Heart right ventricle (tissue), 16 donors: ENCODE measurements at regions not wholly inside any gene's neighbourhood (a gene's known extent, or its start where the extent isn't known, plus 50 kb on each side); places are given as distances from the start of the nearest gene placed in this dataset.
A peak's percentile ranks its signal among the peaks of the same experiment; 100 is the strongest.

Experiments
- ATAC-seq, 8 donors: fragments of 200-7000 bp; cut with Tn5 transposase; one replicate each; pipeline ENCODE4 v1.9.1; 2020; ENCODE audit warnings: mild to moderate bottlenecking in 8 of 8, moderate library complexity in 8 of 8, moderate number of reproducible peaks in 1 of 8
- DNase-seq, 2 donors: peaks; one replicate each; pipeline ENCODE4 v3.0.0-alpha.2; 2020
- H3K27ac ChIP-seq, 10 donors: fragments of 200-600 bp; sonication (generic) in 2 of 10; one replicate each; pipeline versions ENCODE4 v1.5.0 to v1.8.0; 2020 to 2022; ENCODE audit warnings: mild to moderate bottlenecking in 3 of 10
- H3K27me3 ChIP-seq, 7 donors: fragments of 200-600 bp; one replicate each; pipeline ENCODE4 v1.8.0; 2021 to 2022; ENCODE audit warnings: mild to moderate bottlenecking in 2 of 7
- H3K36me3 ChIP-seq, 9 donors: fragments of 200-600 bp; sonication (generic) in 1 of 9; one replicate each; pipeline versions ENCODE4 v1.5.0 to v1.8.0; 2020 to 2022; ENCODE audit warnings: mild to moderate bottlenecking in 2 of 9
- H3K4me1 ChIP-seq, 9 donors: fragments of 200-600 bp; sonication (generic) in 1 of 9; one replicate each; pipeline versions ENCODE4 v1.5.0 to v1.8.0; 2020 to 2022; ENCODE audit warnings: mild to moderate bottlenecking in 4 of 9
- H3K4me3 ChIP-seq, 10 donors: fragments of 200-600 bp; sonication (generic) in 2 of 10; one replicate each; pipeline versions ENCODE4 v1.5.0 to v1.8.0; 2020 to 2022; ENCODE audit warnings: mild to moderate bottlenecking in 7 of 10, moderate library complexity in 2 of 10
- H3K9me3 ChIP-seq, 11 donors: fragments of 200-600 bp in 10 of 11; sonication (generic) in 2 of 11; one replicate each; pipeline versions ENCODE4 v1.5.0 to v1.8.0; 2013 to 2022; ENCODE audit warnings: mild to moderate bottlenecking in 2 of 11, control low read depth in 1 of 11, moderate library complexity in 1 of 11
- WGBS, 2 donors: extraction: QIAGEN DNeasy Blood & Tissue Kit; methylation state at CpG; one replicate each; pipeline ENCODE4 v1.1.7; 2013; ENCODE audit warnings: inconsistent platforms in 1 of 2; 5-methylcytosine and 5-hydroxymethylcytosine counted together
- intact Hi-C, 10 donors: fragments of 100-400 bp; cut with DNase I; formaldehyde crosslinking; loops; one replicate each; pipeline versions ENCODE4 v1.11.1 to v1.14.2; 2022
- TF ChIP-seq, protein P1 (sequence below), 9 donors: fragments of 200-600 bp; sonication (generic) in 2 of 9; IDR thresholded peaks; one replicate each; pipeline versions ENCODE4 v1.5.0 to v1.8.0; 2021 to 2022; ENCODE audit warnings: antibody characterized with exemption in 9 of 9, mild to moderate bottlenecking in 5 of 9, moderate library complexity in 1 of 9
- donor health status: Arrhythmogenic right ventricular cardiomyopathy.
- donor health status: ischemic (EF 13 %, LVEDD 7.1; RV severe dilation, severe dysfunction).
- donor health status: healthy with polysubstance abuse.
- donor health status: DM: no; HTN: yes; CAD: no.
- donor health status: DM: no; HTN: no; CAD: no.
- donor health status: ischemic (EF 25% LVEDD 6.9; RV normal size, moderate dysfunction).
- donor health status: ischemic (EF 25% LVEDD 5.7; RV mildly dilated, moderate dysfunction).
- donor health status: healthy.
- donor health status: DM: yes; HTN: yes; CAD: no.
- donor health status: Ischemic cardiomyopathy.
- donor health status: ischemic (EF 35%, LVEDD 5.7; RV mildly dilated, moderate dysfunction).
- donor health status: nonischemic (EF 11% LVEDD 7.7; RV severe dilation, severe dysfunction).
- donor health status: DM: yes; HTN: yes; CAD: no.
- donor health status: PGD.
- donor health status: ischemic (EF 29% LVEDD 5.4; RV normal size, mild dysfunction).
- donor health status: nonischemic (EF 23%, LVEDD 6.1; RV moderate dilation, normal function).

DNA sequence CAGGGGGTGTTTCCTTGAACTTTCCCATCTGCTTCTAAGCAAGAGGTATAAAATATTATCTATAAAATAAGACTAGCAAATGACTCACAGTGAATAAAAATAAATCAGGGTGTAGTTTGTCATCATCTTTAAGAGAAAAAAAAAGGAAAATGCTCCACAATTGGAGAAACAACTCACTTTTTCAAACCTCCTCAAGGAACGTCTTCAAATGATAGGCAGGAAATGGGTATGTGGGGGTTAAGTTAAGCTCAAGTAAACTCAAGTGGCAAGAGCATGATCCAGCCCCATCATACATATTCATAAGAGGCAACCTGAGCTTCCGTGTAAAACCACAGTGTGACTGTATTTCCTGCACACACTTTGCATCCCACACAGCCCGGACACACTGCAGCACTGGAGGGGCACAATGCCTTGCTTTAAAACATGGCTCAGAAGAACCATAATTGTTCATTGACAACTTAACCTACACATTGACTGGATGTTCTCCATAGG, 58.5 kb upstream of the CEP85L start:
- peak in 4 of 8 donors; percentile 8 to 37 (median 24) for ATAC-seq
- Histone ChIP-seq H3K36me3 (no peaks in the 10 kb centered on the region), H3K4me1 (peaks cover 7 to 48% (median 30%) of the 10 kb centered on the region in 9 donors), H3K9me3 (no peaks in the 10 kb centered on the region), H3K4me3 (peak overlapping the region in 6 of 10 donors; percentile 41 to 51 (median 44)), H3K27ac (peak overlapping the region in 4 of 10 donors; percentile 39 to 83 (median 50)), H3K27me3 (no peaks in the 10 kb centered on the region)
- DNase-seq: no peak
- TF ChIP-seq, protein P1, sequence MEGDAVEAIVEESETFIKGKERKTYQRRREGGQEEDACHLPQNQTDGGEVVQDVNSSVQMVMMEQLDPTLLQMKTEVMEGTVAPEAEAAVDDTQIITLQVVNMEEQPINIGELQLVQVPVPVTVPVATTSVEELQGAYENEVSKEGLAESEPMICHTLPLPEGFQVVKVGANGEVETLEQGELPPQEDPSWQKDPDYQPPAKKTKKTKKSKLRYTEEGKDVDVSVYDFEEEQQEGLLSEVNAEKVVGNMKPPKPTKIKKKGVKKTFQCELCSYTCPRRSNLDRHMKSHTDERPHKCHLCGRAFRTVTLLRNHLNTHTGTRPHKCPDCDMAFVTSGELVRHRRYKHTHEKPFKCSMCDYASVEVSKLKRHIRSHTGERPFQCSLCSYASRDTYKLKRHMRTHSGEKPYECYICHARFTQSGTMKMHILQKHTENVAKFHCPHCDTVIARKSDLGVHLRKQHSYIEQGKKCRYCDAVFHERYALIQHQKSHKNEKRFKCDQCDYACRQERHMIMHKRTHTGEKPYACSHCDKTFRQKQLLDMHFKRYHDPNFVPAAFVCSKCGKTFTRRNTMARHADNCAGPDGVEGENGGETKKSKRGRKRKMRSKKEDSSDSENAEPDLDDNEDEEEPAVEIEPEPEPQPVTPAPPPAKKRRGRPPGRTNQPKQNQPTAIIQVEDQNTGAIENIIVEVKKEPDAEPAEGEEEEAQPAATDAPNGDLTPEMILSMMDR (IDR thresholded peaks at IDR 0.05): no peak
- WGBS, 2 donors: 25 to 29% methylated on average over 3 of the region's 3 CpGs
- intact Hi-C loops: loop anchor here in 8 of 10 donors (5.0 to 10.0 kb wide), 3 partner anchors 43 to 58 kb away; partner anchors contain the start of gene CEP85L (in 8 of the 8)

DNA sequence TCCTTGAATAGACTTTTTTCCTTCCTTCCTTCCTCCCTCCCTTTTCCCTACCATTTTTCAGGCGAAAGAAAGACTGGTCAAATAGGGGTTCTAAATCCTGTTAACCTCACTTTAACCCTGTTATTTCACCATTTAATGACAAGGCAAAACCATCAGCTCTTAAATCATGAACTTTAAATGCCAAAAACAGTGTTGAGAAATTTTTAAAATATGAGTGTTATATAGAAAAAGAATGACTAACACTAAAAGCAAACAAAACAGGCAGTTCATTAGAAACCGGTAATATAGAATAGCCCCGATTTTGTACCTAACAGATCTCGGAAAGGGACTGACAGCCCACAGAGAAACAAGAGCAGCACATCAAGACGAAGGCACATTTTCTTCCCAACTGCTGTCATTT, 57.4 kb upstream of the CEP85L start:
- intact Hi-C loops: loop anchor here in 8 of 10 donors (5.0 to 10.0 kb wide), 3 partner anchors 41 to 56 kb away; partner anchors contain the start of gene CEP85L (in 8 of the 8)
- no peaks in the 10 kb centered on the region for H3K36me3 ChIP-seq
- ATAC-seq: no peak

GRCh38 chr6:118708055-118708454, 56.7 kb upstream of the CEP85L start:
- H3K9me3 ChIP-seq: no peaks in the 10 kb centered on the region
- 97 to 98% methylated on average over 3 of the region's 3 CpGs for WGBS, 2 donors
- TF ChIP-seq, protein P1 (IDR thresholded peaks at IDR 0.05): no peak
- H3K27me3 ChIP-seq: no peaks in the 10 kb centered on the region
- H3K36me3 ChIP-seq: no peaks in the 10 kb centered on the region
- intact Hi-C loops: loop anchor here in 8 of 10 donors (5.0 to 10.0 kb wide), 3 partner anchors 41 to 56 kb away; partner anchors contain the start of gene CEP85L (in 8 of the 8)
- DNase-seq (no peak), ATAC-seq (no peak)
- H3K4me1 ChIP-seq: peaks cover 7 to 55% (median 33%) of the 10 kb centered on the region in 9 donors
- peak overlapping the region in 5 of 10 donors; percentile 74 to 83 (median 83) for H3K27ac ChIP-seq
- peak overlapping the region in 1 of 10 donors; percentile 51 for H3K4me3 ChIP-seq

More for the DNA sequence above, 57.4 kb upstream of the CEP85L start:
- Histone ChIP-seq H3K9me3 (no peaks in the 10 kb centered on the region), H3K27ac (peak overlapping the region; percentile 20 to 83 (median 78)), H3K27me3 (no peaks in the 10 kb centered on the region), H3K4me1 (peaks cover 7 to 55% (median 33%) of the 10 kb centered on the region in 9 donors), H3K4me3 (peak overlapping the region in 9 of 10 donors; percentile 15 to 51 (median 43))
- TF ChIP-seq, protein P1 (IDR thresholded peaks at IDR 0.05): no peak
- WGBS, 2 donors: 26 to 43% methylated on average over 5 of the region's 5 CpGs
- DNase-seq: no peak

GRCh38 chr6:118706702-118707101, 55.3 kb upstream of the CEP85L start:
- no peak for ATAC-seq
- DNase-seq: no peak
- H3K27ac ChIP-seq: peak overlapping the region in 2 of 10 donors; percentile 52 to 63
- 78 to 96% methylated on average over 3 of the region's 3 CpGs for WGBS, 2 donors
- no peaks in the 10 kb centered on the region for H3K36me3 ChIP-seq
- intact Hi-C loops: loop anchor here in 8 of 10 donors (5.0 to 10.0 kb wide), 3 partner anchors 39 to 54 kb away; partner anchors contain the start of gene CEP85L (in 8 of the 8)
- no peaks in the 10 kb centered on the region for H3K9me3 ChIP-seq
- H3K27me3 ChIP-seq: no peaks in the 10 kb centered on the region
- TF ChIP-seq, protein P1 (IDR thresholded peaks at IDR 0.05): no peak
- H3K4me3 ChIP-seq: no peak overlapping the region
- peaks cover 7 to 52% (median 33%) of the 10 kb centered on the region in 9 donors for H3K4me1 ChIP-seq
